Superior temporal gyrus (tissue), 1 donor: ENCODE measurements at regions not wholly inside any gene's neighbourhood (a gene's known extent, or its start where the extent isn't known, plus 50 kb on each side); places are given as distances from the start of the nearest gene placed in this dataset.
A peak's percentile ranks its signal among the peaks of the same experiment; 100 is the strongest.
"Not testable (repeated sequence)": the region's sequence is repeated elsewhere in the genome, so short reads cannot be mapped to it uniquely, and the experiment has no call there.

Source experiments
- DNase-seq: peaks from one replicate; pipeline ENCODE4 v3.0.0-alpha.2; 2016; ENCODE audit errors: extremely low spot score

- no peak for DNase-seq
These were observed 1005.7 kb downstream of the CDH11 start for GRCh38 chr16:64116151-64116550.

- no peak for DNase-seq
These were observed 1012.6 kb downstream of the CDH11 start for GRCh38 chr16:64109241-64109640.

GRCh38 chr16:64102654-64103053 is 1019.2 kb downstream of the CDH11 start:
- no peak for DNase-seq

- no peak for DNase-seq
These were observed 1023.4 kb downstream of the CDH11 start for GRCh38 chr16:64098451-64098850.

GRCh38 chr16:64096689-64097088 is 1025.2 kb downstream of the CDH11 start:
- DNase-seq = no peak

GRCh38 chr16:64094992-64095634 is 1026.8 kb downstream of the CDH11 start:
- DNase-seq = no peak

GRCh38 chr16:64094181-64094965 is 1027.5 kb downstream of the CDH11 start:
- no peak for DNase-seq

GRCh38 chr16:64092271-64092670 is 1029.6 kb downstream of the CDH11 start:
- DNase-seq = no peak

- DNase-seq = peak; percentile 11
These were observed 1031.5 kb downstream of the CDH11 start for GRCh38 chr16:64090327-64090726.

GRCh38 chr16:64089697-64090096 is 1032.2 kb downstream of the CDH11 start:
- DNase-seq = peak; percentile 66

- no peak for DNase-seq
These were observed 1033.0 kb downstream of the CDH11 start for GRCh38 chr16:64088838-64089237.

- DNase-seq = no peak
These were observed 1036.6 kb downstream of the CDH11 start for GRCh38 chr16:64085296-64085695.

GRCh38 chr16:64084706-64085105 is 1037.2 kb downstream of the CDH11 start:
- no peak for DNase-seq

GRCh38 chr16:64083428-64084129 is 1038.3 kb downstream of the CDH11 start:
- no peak for DNase-seq

- no peak for DNase-seq
These were observed 1044.6 kb downstream of the CDH11 start for GRCh38 chr16:64077242-64077641.

- DNase-seq = no peak
These were observed 1047.2 kb downstream of the CDH11 start for GRCh38 chr16:64074706-64075105.

GRCh38 chr16:64072131-64072730 is 1049.6 kb downstream of the CDH11 start:
- DNase-seq = not testable (repeated sequence)

- DNase-seq = no peak
These were observed 1056.3 kb downstream of the CDH11 start for GRCh38 chr16:64065523-64065922.

GRCh38 chr16:64061621-64062020 is 1060.2 kb downstream of the CDH11 start:
- no peak for DNase-seq

- DNase-seq = no peak
These were observed 1061.2 kb downstream of the CDH11 start for GRCh38 chr16:64060631-64061030.

GRCh38 chr16:64058685-64059084 is 1063.2 kb downstream of the CDH11 start:
- no peak for DNase-seq

- DNase-seq = no peak
These were observed 1070.0 kb downstream of the CDH11 start for GRCh38 chr16:64051824-64052223.
